HG03354 (cell line): ENCODE measurements at regions not wholly inside any gene's neighbourhood (a gene's known extent, or its start where the extent isn't known, plus 50 kb on each side); places are given as distances from the start of the nearest gene placed in this dataset.

ENCODE experiments used
- ATAC-seq: cut with Tn5 transposase; IDR thresholded peaks from one replicate; pipeline ENCODE4 v1.9.1; 2021; ENCODE audit warnings: mild to moderate bottlenecking; ENCODE audit not compliant: unreplicated experiment, poor library complexity, severe bottlenecking

GRCh38 chr5:88666761-88667495, 216.1 kb downstream of the MEF2C start:
- peak; percentile 79 for ATAC-seq

GRCh38 chr5:88665750-88666215, 217.2 kb downstream of the MEF2C start:
- no peak for ATAC-seq

GRCh38 chr5:88664645-88665044, 218.3 kb downstream of the MEF2C start:
- ATAC-seq, result no peak

- ATAC-seq, result no peak
Measured at GRCh38 chr5:88663793-88664216, 219.2 kb downstream of the MEF2C start.

GRCh38 chr5:88662846-88663245, 220.1 kb downstream of the MEF2C start:
- ATAC-seq, result no peak

- ATAC-seq, result no peak
Measured at GRCh38 chr5:88661806-88662207, 221.2 kb downstream of the MEF2C start.

GRCh38 chr5:88660947-88661805, 221.8 kb downstream of the MEF2C start:
- peak; percentile 79 for ATAC-seq

GRCh38 chr5:88660264-88660946, 222.6 kb downstream of the MEF2C start:
- ATAC-seq, result peak; percentile 44

- ATAC-seq, result peak; percentile 41
Measured at GRCh38 chr5:88659529-88660263, 223.3 kb downstream of the MEF2C start.

GRCh38 chr5:88658886-88659285, 224.1 kb downstream of the MEF2C start:
- no peak for ATAC-seq

GRCh38 chr5:88657906-88658775, 224.8 kb downstream of the MEF2C start:
- ATAC-seq, result no peak

GRCh38 chr5:88657136-88657535, 225.8 kb downstream of the MEF2C start:
- no peak for ATAC-seq

GRCh38 chr5:88656221-88656950, 226.6 kb downstream of the MEF2C start:
- no peak for ATAC-seq

- no peak for ATAC-seq
Measured at GRCh38 chr5:88653471-88653870, 229.5 kb downstream of the MEF2C start.

- no peak for ATAC-seq
Measured at GRCh38 chr5:88647901-88648300, 235.1 kb downstream of the MEF2C start.

- no peak for ATAC-seq
Measured at GRCh38 chr5:88646866-88647265, 236.1 kb downstream of the MEF2C start.

- ATAC-seq, result no peak
Measured at GRCh38 chr5:88644676-88645075, 238.3 kb downstream of the MEF2C start.

- ATAC-seq, result no peak
Measured at GRCh38 chr5:88643315-88643714, 239.7 kb downstream of the MEF2C start.
